ENCODE measurements at regions not wholly inside any gene's neighbourhood (a gene's known extent, or its start where the extent isn't known, plus 50 kb on each side); places are given as distances from the start of the nearest gene placed in this dataset.
A peak's percentile ranks its signal among the peaks of the same experiment; 100 is the strongest.
"Not testable (repeated sequence)": the region's sequence is repeated elsewhere in the genome, so short reads cannot be mapped to it uniquely, and the experiment has no call there.

GRCh38 chr13:26487781-26488180, 69.7 kb upstream of the WASF3 start:
- Mint-ChIP-seq H3K4me1 (no peaks in the 10 kb centered on the region), H3K36me3 (ENCODE audit: insufficient read depth) (peaks cover 2% of the 10 kb centered on the region), H3K4me3 (no peak overlapping the region), H3K27me3 (peaks cover 17% of the 10 kb centered on the region), H3K9me3 (no peaks in the 10 kb centered on the region), H3K27ac (ENCODE audit: low read depth) (no peak overlapping the region)
- no peak for DNase-seq (ENCODE audit: low spot score in 2 of 2)
- no peak for ATAC-seq (replicated peaks; ENCODE audit: extremely low read depth, poor library complexity, severe bottlenecking)

- Mint-ChIP-seq H3K9me3 (no peaks in the 10 kb centered on the region), H3K27ac (ENCODE audit: low read depth) (no peak overlapping the region)
Measured at GRCh38 chr13:26488236-26489003, 69.1 kb upstream of the WASF3 start.

GRCh38 chr13:26492301-26492700, 65.2 kb upstream of the WASF3 start:
- H3K4me1 Mint-ChIP-seq, H3K9me3 Mint-ChIP-seq: not testable (repeated sequence)
- H3K27me3 Mint-ChIP-seq, result peaks cover 37% of the 10 kb centered on the region

More at GRCh38 chr13:26488236-26489003, 69.1 kb upstream of the WASF3 start:
- no peak overlapping the region for H3K4me3 Mint-ChIP-seq
- peaks cover 17% of the 10 kb centered on the region for H3K27me3 Mint-ChIP-seq
- ATAC-seq (replicated peaks; ENCODE audit: extremely low read depth, poor library complexity, severe bottlenecking) (no peak), DNase-seq (ENCODE audit: low spot score in 2 of 2) (no peak)
- H3K4me1 Mint-ChIP-seq, result no peaks in the 10 kb centered on the region
- peaks cover 2% of the 10 kb centered on the region for H3K36me3 Mint-ChIP-seq (ENCODE audit: insufficient read depth)

GRCh38 chr13:26494571-26495195, 62.8 kb upstream of the WASF3 start:
- Mint-ChIP-seq H3K27me3 (peaks cover 44% of the 10 kb centered on the region), H3K36me3 (ENCODE audit: insufficient read depth) (no peaks in the 10 kb centered on the region), H3K4me3 (no peak overlapping the region), H3K9me3 (no peaks in the 10 kb centered on the region), H3K4me1 (no peaks in the 10 kb centered on the region), H3K27ac (ENCODE audit: low read depth) (no peak overlapping the region)
- DNase-seq (ENCODE audit: low spot score in 2 of 2) (no peak), ATAC-seq (replicated peaks; ENCODE audit: extremely low read depth, poor library complexity, severe bottlenecking) (no peak)

More at GRCh38 chr13:26492301-26492700, 65.2 kb upstream of the WASF3 start:
- H3K4me3 Mint-ChIP-seq; DNase-seq (ENCODE audit: low spot score in 2 of 2); H3K27ac Mint-ChIP-seq (ENCODE audit: low read depth); ATAC-seq (replicated peaks; ENCODE audit: extremely low read depth, poor library complexity, severe bottlenecking); H3K36me3 Mint-ChIP-seq (ENCODE audit: insufficient read depth): not testable (repeated sequence)

- H3K36me3 Mint-ChIP-seq (ENCODE audit: insufficient read depth), result no peaks in the 10 kb centered on the region
- DNase-seq (ENCODE audit: low spot score in 2 of 2), result no peak
- no peaks in the 10 kb centered on the region for H3K9me3 Mint-ChIP-seq
- H3K4me3 Mint-ChIP-seq, result no peak overlapping the region
- peaks cover 34% of the 10 kb centered on the region for H3K27me3 Mint-ChIP-seq
- no peaks in the 10 kb centered on the region for H3K4me1 Mint-ChIP-seq
- no peak overlapping the region for H3K27ac Mint-ChIP-seq (ENCODE audit: low read depth)
- ATAC-seq (replicated peaks; ENCODE audit: extremely low read depth, poor library complexity, severe bottlenecking), result no peak
Measured at GRCh38 chr13:26495750-26496149, 61.7 kb upstream of the WASF3 start.

- Mint-ChIP-seq H3K36me3 (ENCODE audit: insufficient read depth) (peaks cover 2% of the 10 kb centered on the region), H3K4me1 (no peaks in the 10 kb centered on the region), H3K27me3 (peaks cover 38% of the 10 kb centered on the region), H3K9me3 (no peaks in the 10 kb centered on the region), H3K27ac (ENCODE audit: low read depth) (no peak overlapping the region), H3K4me3 (no peak overlapping the region)
- DNase-seq (ENCODE audit: low spot score in 2 of 2) (no peak), ATAC-seq (replicated peaks; ENCODE audit: extremely low read depth, poor library complexity, severe bottlenecking) (no peak)
Measured at GRCh38 chr13:26497968-26498511, 59.4 kb upstream of the WASF3 start.

- ATAC-seq (replicated peaks; ENCODE audit: extremely low read depth, poor library complexity, severe bottlenecking) (no peak), DNase-seq (ENCODE audit: low spot score in 2 of 2) (no peak)
- H3K4me3 Mint-ChIP-seq, result no peak overlapping the region
- no peaks in the 10 kb centered on the region for H3K9me3 Mint-ChIP-seq
- peaks cover 2% of the 10 kb centered on the region for H3K36me3 Mint-ChIP-seq (ENCODE audit: insufficient read depth)
- H3K27me3 Mint-ChIP-seq, result peaks cover 38% of the 10 kb centered on the region
- no peaks in the 10 kb centered on the region for H3K4me1 Mint-ChIP-seq
- no peak overlapping the region for H3K27ac Mint-ChIP-seq (ENCODE audit: low read depth)
Measured at GRCh38 chr13:26498656-26499601, 58.6 kb upstream of the WASF3 start.

- no peak overlapping the region for H3K27ac Mint-ChIP-seq (ENCODE audit: low read depth)
Measured at GRCh38 chr13:26500618-26501320, 56.7 kb upstream of the WASF3 start.

GRCh38 chr13:26501641-26502040, 55.8 kb upstream of the WASF3 start:
- no peak overlapping the region for H3K4me3 Mint-ChIP-seq
- ATAC-seq (replicated peaks; ENCODE audit: extremely low read depth, poor library complexity, severe bottlenecking) (no peak), DNase-seq (ENCODE audit: low spot score in 2 of 2) (no peak)
- peaks cover 2% of the 10 kb centered on the region for H3K36me3 Mint-ChIP-seq (ENCODE audit: insufficient read depth)
- H3K4me1 Mint-ChIP-seq, result no peaks in the 10 kb centered on the region
- H3K9me3 Mint-ChIP-seq, result no peaks in the 10 kb centered on the region
- no peak overlapping the region for H3K27ac Mint-ChIP-seq (ENCODE audit: low read depth)
- peaks cover 29% of the 10 kb centered on the region for H3K27me3 Mint-ChIP-seq

More at GRCh38 chr13:26500618-26501320, 56.7 kb upstream of the WASF3 start:
- Mint-ChIP-seq H3K4me1 (no peaks in the 10 kb centered on the region), H3K27me3 (peaks cover 26% of the 10 kb centered on the region), H3K36me3 (ENCODE audit: insufficient read depth) (peaks cover 2% of the 10 kb centered on the region), H3K9me3 (no peaks in the 10 kb centered on the region), H3K4me3 (no peak overlapping the region)
- ATAC-seq (replicated peaks; ENCODE audit: extremely low read depth, poor library complexity, severe bottlenecking), result no peak
- no peak for DNase-seq (ENCODE audit: low spot score in 2 of 2)

GRCh38 chr13:26502826-26503225, 54.7 kb upstream of the WASF3 start:
- no peaks in the 10 kb centered on the region for H3K4me1 Mint-ChIP-seq
- ATAC-seq (replicated peaks; ENCODE audit: extremely low read depth, poor library complexity, severe bottlenecking) (peak; percentile 36), DNase-seq (ENCODE audit: low spot score in 2 of 2) (no peak)
- H3K27ac Mint-ChIP-seq (ENCODE audit: low read depth), result no peak overlapping the region
- no peak overlapping the region for H3K4me3 Mint-ChIP-seq
- no peaks in the 10 kb centered on the region for H3K9me3 Mint-ChIP-seq
- H3K36me3 Mint-ChIP-seq (ENCODE audit: insufficient read depth), result peaks cover 2% of the 10 kb centered on the region
- peaks cover 36% of the 10 kb centered on the region for H3K27me3 Mint-ChIP-seq

GRCh38 chr13:26503826-26504594, 53.5 kb upstream of the WASF3 start:
- no peak for DNase-seq (ENCODE audit: low spot score in 2 of 2)
- Mint-ChIP-seq H3K4me1 (no peaks in the 10 kb centered on the region), H3K27me3 (peaks cover 44% of the 10 kb centered on the region), H3K36me3 (ENCODE audit: insufficient read depth) (peaks cover 2% of the 10 kb centered on the region), H3K9me3 (no peaks in the 10 kb centered on the region), H3K4me3 (no peak overlapping the region), H3K27ac (ENCODE audit: low read depth) (no peak overlapping the region)
- no peak for ATAC-seq (replicated peaks; ENCODE audit: extremely low read depth, poor library complexity, severe bottlenecking)

Measured in central memory CD8-positive, alpha-beta T cell (primary cell).